ENCODE measurements at regions not wholly inside any gene's neighbourhood (a gene's known extent, or its start where the extent isn't known, plus 50 kb on each side); places are given as distances from the start of the nearest gene placed in this dataset.
A peak's percentile ranks its signal among the peaks of the same experiment; 100 is the strongest.

- ATAC-seq = no peak
- no peak overlapping the region for H3K4me3 ChIP-seq (ENCODE audit: low read depth in 2 of 2, low read length in 2 of 2)
- TF ChIP-seq POLR2AphosphoS5 (IDR thresholded peaks at IDR 0.05; ENCODE audit: low read depth, low read length) = no peak
- no peak for TF ChIP-seq TCF7L2 (IDR thresholded peaks at IDR 0.05; ENCODE audit: low read depth, low read length)
- TF ChIP-seq SIN3A (IDR thresholded peaks at IDR 0.05; ENCODE audit: borderline replicate concordance, insufficient read depth, low read depth, low read length) = no peak
- TF ChIP-seq CTCF (IDR thresholded peaks at IDR 0.05) = no peak
- no peak for TF ChIP-seq REST (IDR thresholded peaks at IDR 0.05; ENCODE audit: insufficient read depth in 1 of 2, low read depth in 2 of 2, low read length in 1 of 2)
- no peaks in the 10 kb centered on the region for H3K9me3 ChIP-seq (ENCODE audit: control insufficient read depth, insufficient read depth, low read depth, low read length)
- no peaks in the 10 kb centered on the region for H3K36me3 ChIP-seq (ENCODE audit: control insufficient read depth, insufficient read depth, low read length)
- H3K27me3 ChIP-seq (ENCODE audit: control insufficient read depth, insufficient read depth, low read length) = no peaks in the 10 kb centered on the region
- in situ Hi-C loops (cut with HindIII; ENCODE audit: low pct_unique_long_range_greater_than_20kb, low sequenced_read_pairs) = no loop called here
- H3K27ac ChIP-seq (ENCODE audit: low read length) = peak overlapping the region; percentile 76; the same call in 1 of the 2 replicates
- no TSS peak for BruUV-seq (replicated peaks)
- H3K4me1 ChIP-seq (ENCODE audit: control insufficient read depth, insufficient read depth, low read length) = peaks cover 27% of the 10 kb centered on the region
- ChIA-PET POLR2A (no interaction called here), CTCF (no interaction called here)
- DNase-seq (ENCODE audit: low read depth, low spot score) = no peak
- intact Hi-C loops (cut with micrococcal nuclease; ENCODE audit: unreplicated experiment) = no loop called here
Measured at GRCh38 chr12:116404913-116405611, 127.6 kb upstream of the MED13L start.

- POLR2A ChIA-PET = interaction anchor here (0.9 kb wide), 1 partner anchor 78 kb away, joined by 3 read pairs; no protein-coding TSS in a partner anchor
- no peaks in the 10 kb centered on the region for H3K36me3 ChIP-seq (ENCODE audit: control insufficient read depth, insufficient read depth, low read length)
- peak; percentile 88 for ATAC-seq
Measured at GRCh38 chr12:116406529-116406928, 129.0 kb upstream of the MED13L start.

More at GRCh38 chr12:116406529-116406928, 129.0 kb upstream of the MED13L start:
- peak overlapping the region; percentile 76 for H3K27ac ChIP-seq (ENCODE audit: low read length)
- intact Hi-C loops (cut with micrococcal nuclease; ENCODE audit: unreplicated experiment) (no loop called here), in situ Hi-C loops (cut with HindIII; ENCODE audit: low pct_unique_long_range_greater_than_20kb, low sequenced_read_pairs) (no loop called here)
- TF ChIP-seq TCF7L2 (IDR thresholded peaks at IDR 0.05; ENCODE audit: low read depth, low read length) (peak; percentile 62; the same call in 1 of the 2 replicates), POLR2AphosphoS5 (IDR thresholded peaks at IDR 0.05; ENCODE audit: low read depth, low read length) (peak; percentile 64; the same call in 1 of the 2 replicates), CTCF (IDR thresholded peaks at IDR 0.05) (no peak), REST (IDR thresholded peaks at IDR 0.05; ENCODE audit: insufficient read depth in 1 of 2, low read depth in 2 of 2, low read length in 1 of 2) (no peak), SIN3A (IDR thresholded peaks at IDR 0.05; ENCODE audit: borderline replicate concordance, insufficient read depth, low read depth, low read length) (no peak)
- no TSS peak for BruUV-seq (replicated peaks)
- no peak overlapping the region for H3K4me3 ChIP-seq (ENCODE audit: low read depth in 2 of 2, low read length in 2 of 2)
- DNase-seq (ENCODE audit: low read depth, low spot score) = no peak
- peaks cover 33% of the 10 kb centered on the region for H3K4me1 ChIP-seq (ENCODE audit: control insufficient read depth, insufficient read depth, low read length)
- CTCF ChIA-PET = interaction anchor here (0.9 kb wide), 1 partner anchor 130 kb away, joined by 3 read pairs; no protein-coding TSS in a partner anchor
- no peaks in the 10 kb centered on the region for H3K27me3 ChIP-seq (ENCODE audit: control insufficient read depth, insufficient read depth, low read length)
- H3K9me3 ChIP-seq (ENCODE audit: control insufficient read depth, insufficient read depth, low read depth, low read length) = no peaks in the 10 kb centered on the region

Measured in Panc1 (cell line).